ENCODE measurements at regions not wholly inside any gene's neighbourhood (a gene's known extent, or its start where the extent isn't known, plus 50 kb on each side); places are given as distances from the start of the nearest gene placed in this dataset.

GRCh38 chr22:47965066-47965465 lies 1202.6 kb downstream of the TBC1D22A start:
- TF ChIP-seq CTCF (IDR thresholded peaks at IDR 0.05) = no peak
- TF ChIP-seq POLR2AphosphoS5 (IDR thresholded peaks at IDR 0.05) = no peak
